Ovary (tissue), 3 donors: ENCODE measurements at regions not wholly inside any gene's neighbourhood (a gene's known extent, or its start where the extent isn't known, plus 50 kb on each side); places are given as distances from the start of the nearest gene placed in this dataset.

Source experiments
- POLR2A ChIP-seq: fragments of 450-650 bp; IDR thresholded peaks from one replicate; pipeline ENCODE4 v1.6.1; 2017; ENCODE audit warnings: antibody characterized with exemption, mild to moderate bottlenecking, moderate library complexity
- TF ChIP-seq, protein P1 (sequence below), 3 donors: fragments of 450-650 bp in 2 of 3; fragments of 200-600 bp in 1 of 3; IDR thresholded peaks; one replicate each; pipeline versions ENCODE4 v1.5.1 to v1.8.0; 2016 to 2022; ENCODE audit warnings: antibody characterized with exemption in 3 of 3, mild to moderate bottlenecking in 1 of 3
- donor health status: DM: no; HTN: no; CAD: no.

- TF ChIP-seq, protein P1, sequence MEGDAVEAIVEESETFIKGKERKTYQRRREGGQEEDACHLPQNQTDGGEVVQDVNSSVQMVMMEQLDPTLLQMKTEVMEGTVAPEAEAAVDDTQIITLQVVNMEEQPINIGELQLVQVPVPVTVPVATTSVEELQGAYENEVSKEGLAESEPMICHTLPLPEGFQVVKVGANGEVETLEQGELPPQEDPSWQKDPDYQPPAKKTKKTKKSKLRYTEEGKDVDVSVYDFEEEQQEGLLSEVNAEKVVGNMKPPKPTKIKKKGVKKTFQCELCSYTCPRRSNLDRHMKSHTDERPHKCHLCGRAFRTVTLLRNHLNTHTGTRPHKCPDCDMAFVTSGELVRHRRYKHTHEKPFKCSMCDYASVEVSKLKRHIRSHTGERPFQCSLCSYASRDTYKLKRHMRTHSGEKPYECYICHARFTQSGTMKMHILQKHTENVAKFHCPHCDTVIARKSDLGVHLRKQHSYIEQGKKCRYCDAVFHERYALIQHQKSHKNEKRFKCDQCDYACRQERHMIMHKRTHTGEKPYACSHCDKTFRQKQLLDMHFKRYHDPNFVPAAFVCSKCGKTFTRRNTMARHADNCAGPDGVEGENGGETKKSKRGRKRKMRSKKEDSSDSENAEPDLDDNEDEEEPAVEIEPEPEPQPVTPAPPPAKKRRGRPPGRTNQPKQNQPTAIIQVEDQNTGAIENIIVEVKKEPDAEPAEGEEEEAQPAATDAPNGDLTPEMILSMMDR (IDR thresholded peaks at IDR 0.05) = no peak
- no peak for TF ChIP-seq POLR2A
These were observed 487.0 kb downstream of the MTRR start for GRCh38 chr5:8355981-8356380.
